Caco-2 (cell line): ENCODE measurements at regions not wholly inside any gene's neighbourhood (a gene's known extent, or its start where the extent isn't known, plus 50 kb on each side); places are given as distances from the start of the nearest gene placed in this dataset.
A peak's percentile ranks its signal among the peaks of the same experiment; 100 is the strongest.

Experiments used
- BruUV-seq: library from RNA; stranded (reverse); fragments of 400-500 nt; replicated peaks from 2 replicates; lab custom pipeline; 2021; lab: Mats Ljungman, UMichigan
- CTCF ChIA-PET: fragments of 300-600 bp; sonication (Branson Sonifier 250); formaldehyde crosslinking; loops from one replicate; lab custom pipeline; 2022; ENCODE audit warnings: antibody characterized with exemption; lab: Charles Lee
- POLR2A ChIA-PET: fragments of 300-600 bp; sonication (Branson Sonifier 250); formaldehyde crosslinking; loops from one replicate; lab custom pipeline; 2022; ENCODE audit warnings: antibody characterized with exemption; lab: Charles Lee
- DNase-seq, 2 experiments: peaks; one replicate each; pipeline versions ENCODE4 v3.0.0 to v3.0.0-alpha.2; 2020 to 2022
- H3K27me3 ChIP-seq: replicated peaks from 2 replicates; pipeline ENCODE4 v1.6.0; 2011; ENCODE audit warnings: low read length; ENCODE audit not compliant: control insufficient read depth, insufficient read depth
- H3K36me3 ChIP-seq: 2 replicates; pipeline ENCODE4 v1.5.1; 2011; ENCODE audit warnings: low read length; ENCODE audit not compliant: control insufficient read depth, insufficient read depth
- H3K4me1 ChIP-seq: fragments of 250-450 bp; sonication (Bioruptor Pico); 2 replicates; pipeline ENCODE4 v1.5.1; 2020; ENCODE audit warnings: mild to moderate bottlenecking
- H3K4me3 ChIP-seq: 2 replicates; pipeline ENCODE4 v1.5.1; 2011; ENCODE audit warnings: low read depth, mild to moderate bottlenecking, control low read depth, low read length
- H3K9me3 ChIP-seq: fragments of 250-450 bp; sonication (Bioruptor Pico); 2 replicates; pipeline ENCODE4 v1.5.1; 2020; ENCODE audit warnings: mild to moderate bottlenecking, moderate library complexity
- H3K27ac Mint-ChIP-seq: one replicate; pipeline ENCODE4 v1.8.0; 2022; ENCODE audit warnings: mixed read lengths; ENCODE audit not compliant: unreplicated experiment
- H3K27me3 Mint-ChIP-seq: one replicate; pipeline ENCODE4 v1.8.0; 2022; ENCODE audit warnings: mixed read lengths; ENCODE audit not compliant: insufficient read depth, unreplicated experiment
- H3K36me3 Mint-ChIP-seq: one replicate; pipeline ENCODE4 v1.8.0; 2022; ENCODE audit warnings: mild to moderate bottlenecking, mixed read lengths; ENCODE audit not compliant: insufficient read depth, unreplicated experiment
- H3K4me1 Mint-ChIP-seq: one replicate; pipeline ENCODE4 v1.8.0; 2022; ENCODE audit warnings: low read depth, mixed read lengths; ENCODE audit not compliant: unreplicated experiment
- H3K4me3 Mint-ChIP-seq: one replicate; pipeline ENCODE4 v1.8.0; 2022; ENCODE audit warnings: mild to moderate bottlenecking, moderate library complexity, mixed read lengths; ENCODE audit not compliant: unreplicated experiment
- H3K9me3 Mint-ChIP-seq: one replicate; pipeline ENCODE4 v1.8.0; 2022; ENCODE audit warnings: mixed read lengths; ENCODE audit not compliant: unreplicated experiment
- intact Hi-C: fragments of 100-400 bp; cut with micrococcal nuclease; formaldehyde crosslinking; loops from one replicate; pipeline ENCODE4 v1.10.0; 2022; ENCODE audit not compliant: unreplicated experiment
- TF ChIP-seq, protein P1 (sequence below), 2 experiments: fragments of 200-600 bp in 1 of 2; IDR thresholded peaks; 1 replicate in 1 of 2; 2 replicates in 1 of 2; pipeline versions ENCODE4 v1.5.1 to v1.8.0; 2011 to 2022; ENCODE audit warnings: antibody characterized with exemption in 1 of 2, control low read depth in 1 of 2, inconsistent platforms in 1 of 2, low read depth in 1 of 2, low read length in 1 of 2, mild to moderate bottlenecking in 1 of 2, moderate library complexity in 1 of 2; ENCODE audit not compliant: insufficient read depth in 1 of 2, severe bottlenecking in 1 of 2, unreplicated experiment in 1 of 2

- no TSS peak for BruUV-seq
- Histone ChIP-seq H3K4me1 (0 out of 2 replicates have a peak, but pooled peaks cover 5% of the 10 kb centered on the region), H3K27me3 (no peaks in the 10 kb centered on the region), H3K4me3 (no peak overlapping the region), H3K9me3 (no peaks in the 10 kb centered on the region), H3K36me3 (no peaks in the 10 kb centered on the region)
- DNase-seq, result peak in 1 of 2 experiments; percentile 5
- POLR2A ChIA-PET, result no interaction called here
- H3K4me1 Mint-ChIP-seq, result peaks cover 18% of the 10 kb centered on the region
- H3K27me3 Mint-ChIP-seq, result no peaks in the 10 kb centered on the region
- H3K9me3 Mint-ChIP-seq, result peaks cover 15% of the 10 kb centered on the region
- CTCF ChIA-PET, result interaction anchor here (0.6 kb wide), 1 partner anchor 162 kb away, joined by 4 read pairs; no protein-coding TSS in a partner anchor
- intact Hi-C loops, result loop anchor here (1.0 to 5.0 kb wide), 2 partner anchors 13 to 36 kb away; no protein-coding TSS in a partner anchor
- H3K36me3 Mint-ChIP-seq, result no peaks in the 10 kb centered on the region
- TF ChIP-seq, protein P1, sequence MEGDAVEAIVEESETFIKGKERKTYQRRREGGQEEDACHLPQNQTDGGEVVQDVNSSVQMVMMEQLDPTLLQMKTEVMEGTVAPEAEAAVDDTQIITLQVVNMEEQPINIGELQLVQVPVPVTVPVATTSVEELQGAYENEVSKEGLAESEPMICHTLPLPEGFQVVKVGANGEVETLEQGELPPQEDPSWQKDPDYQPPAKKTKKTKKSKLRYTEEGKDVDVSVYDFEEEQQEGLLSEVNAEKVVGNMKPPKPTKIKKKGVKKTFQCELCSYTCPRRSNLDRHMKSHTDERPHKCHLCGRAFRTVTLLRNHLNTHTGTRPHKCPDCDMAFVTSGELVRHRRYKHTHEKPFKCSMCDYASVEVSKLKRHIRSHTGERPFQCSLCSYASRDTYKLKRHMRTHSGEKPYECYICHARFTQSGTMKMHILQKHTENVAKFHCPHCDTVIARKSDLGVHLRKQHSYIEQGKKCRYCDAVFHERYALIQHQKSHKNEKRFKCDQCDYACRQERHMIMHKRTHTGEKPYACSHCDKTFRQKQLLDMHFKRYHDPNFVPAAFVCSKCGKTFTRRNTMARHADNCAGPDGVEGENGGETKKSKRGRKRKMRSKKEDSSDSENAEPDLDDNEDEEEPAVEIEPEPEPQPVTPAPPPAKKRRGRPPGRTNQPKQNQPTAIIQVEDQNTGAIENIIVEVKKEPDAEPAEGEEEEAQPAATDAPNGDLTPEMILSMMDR (IDR thresholded peaks at IDR 0.05; ENCODE audit: insufficient read depth in 1 of 2, low read depth in 1 of 2, low read length in 1 of 2, severe bottlenecking in 1 of 2, unreplicated experiment in 1 of 2), result no peak
- no peak overlapping the region for H3K4me3 Mint-ChIP-seq
- no peak overlapping the region for H3K27ac Mint-ChIP-seq
Observed at GRCh38 chr4:53653484-53654053, 62.3 kb upstream of the LNX1 start.

GRCh38 chr4:53651156-53651735 is 60.0 kb upstream of the LNX1 start:
- intact Hi-C loops, result loop anchor here (5.0 kb wide), 1 partner anchor 34 kb away; no protein-coding TSS in a partner anchor

GRCh38 chr4:53649357-53649756 is 58.1 kb upstream of the LNX1 start:
- Histone ChIP-seq H3K4me3 (no peak overlapping the region), H3K9me3 (no peaks in the 10 kb centered on the region), H3K4me1 (peaks cover 19% of the 10 kb centered on the region), H3K36me3 (no peaks in the 10 kb centered on the region), H3K27me3 (no peaks in the 10 kb centered on the region)
- Mint-ChIP-seq H3K36me3 (peaks cover 5% of the 10 kb centered on the region), H3K9me3 (no peaks in the 10 kb centered on the region), H3K4me3 (no peak overlapping the region), H3K27me3 (no peaks in the 10 kb centered on the region), H3K27ac (no peak overlapping the region), H3K4me1 (peaks cover 13% of the 10 kb centered on the region)
- BruUV-seq, result no TSS peak
- intact Hi-C loops, result loop anchor here (5.0 kb wide), 1 partner anchor 48 kb away; no protein-coding TSS in a partner anchor
- ChIA-PET CTCF (no interaction called here), POLR2A (no interaction called here)
- DNase-seq, result no peak
- TF ChIP-seq, protein P1 (IDR thresholded peaks at IDR 0.05; ENCODE audit: insufficient read depth in 1 of 2, low read depth in 1 of 2, low read length in 1 of 2, severe bottlenecking in 1 of 2, unreplicated experiment in 1 of 2), result no peak

More at GRCh38 chr4:53651156-53651735, 60.0 kb upstream of the LNX1 start:
- Mint-ChIP-seq H3K27me3 (no peaks in the 10 kb centered on the region), H3K27ac (no peak overlapping the region), H3K9me3 (peaks cover 14% of the 10 kb centered on the region), H3K36me3 (no peaks in the 10 kb centered on the region), H3K4me3 (no peak overlapping the region), H3K4me1 (peaks cover 18% of the 10 kb centered on the region)
- Histone ChIP-seq H3K36me3 (no peaks in the 10 kb centered on the region), H3K4me3 (no peak overlapping the region), H3K4me1 (0 out of 2 replicates have a peak, but pooled peaks cover 5% of the 10 kb centered on the region), H3K27me3 (no peaks in the 10 kb centered on the region), H3K9me3 (no peaks in the 10 kb centered on the region)
- ChIA-PET POLR2A (no interaction called here), CTCF (no interaction called here)
- TF ChIP-seq, protein P1 (IDR thresholded peaks at IDR 0.05; ENCODE audit: insufficient read depth in 1 of 2, low read depth in 1 of 2, low read length in 1 of 2, severe bottlenecking in 1 of 2, unreplicated experiment in 1 of 2), result no peak
- DNase-seq, result no peak
- BruUV-seq, result no TSS peak
